ENCODE measurements at regions not wholly inside any gene's neighbourhood (a gene's known extent, or its start where the extent isn't known, plus 50 kb on each side); places are given as distances from the start of the nearest gene placed in this dataset.

DNA sequence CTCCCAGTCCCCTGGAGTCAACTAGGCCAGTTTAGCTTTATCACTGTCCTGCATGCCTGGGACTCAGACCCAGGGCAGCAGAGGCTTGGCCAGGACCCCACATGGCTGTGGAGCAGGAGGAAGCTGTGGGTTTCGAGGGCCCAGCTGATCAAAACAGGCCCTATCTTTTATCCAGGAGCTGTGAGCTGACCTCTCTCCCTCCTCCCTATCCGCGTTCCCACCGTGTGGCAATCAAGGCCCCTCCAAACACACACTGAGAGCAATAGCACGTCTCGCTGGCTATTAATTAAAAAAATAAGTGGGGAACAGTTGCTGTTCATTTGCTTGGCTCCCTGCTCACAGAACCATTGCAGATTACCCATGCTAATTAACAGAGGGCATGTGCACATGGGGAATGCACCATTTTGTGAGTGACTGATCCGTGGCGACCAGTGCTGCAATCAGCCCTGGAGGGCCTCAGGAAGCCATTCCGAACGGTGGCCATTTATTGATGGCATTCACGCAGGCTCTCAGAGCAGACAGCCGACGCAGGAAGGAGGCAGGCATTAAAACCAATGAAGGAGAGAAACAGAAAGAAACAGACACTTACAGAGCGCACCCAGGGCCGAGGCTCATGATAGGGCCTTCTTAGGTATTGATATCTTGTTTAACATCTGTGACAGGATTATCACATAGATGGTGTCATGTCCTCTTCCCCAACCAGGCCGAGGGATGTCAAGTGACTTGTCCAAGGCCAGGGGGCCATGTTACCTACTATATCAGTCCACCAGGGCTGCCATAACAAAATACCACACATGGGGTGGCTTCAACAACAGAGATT lies 157.1 kb downstream of the KATNIP start:
- no peak for TF ChIP-seq POLR2A (IDR thresholded peaks at IDR 0.05)
- no peak for TF ChIP-seq CTCF (IDR thresholded peaks at IDR 0.05)

Measured in heart left ventricle (tissue), 13 donors.